Loucy (cell line): ENCODE measurements at regions not wholly inside any gene's neighbourhood (a gene's known extent, or its start where the extent isn't known, plus 50 kb on each side); places are given as distances from the start of the nearest gene placed in this dataset.
"Not testable (repeated sequence)": the region's sequence is repeated elsewhere in the genome, so short reads cannot be mapped to it uniquely, and the experiment has no call there.

ENCODE experiments used
- H2AFZ ChIP-seq: fragments of 200-600 bp; sonication (generic); 2 replicates; pipeline ENCODE4 v1.6.0; 2016; ENCODE audit warnings: antibody characterized with exemption, mild to moderate bottlenecking, low read length, moderate library complexity
- H3F3A ChIP-seq: fragments of 200-600 bp; 2 replicates; pipeline ENCODE4 v1.6.0; 2016; ENCODE audit warnings: antibody characterized with exemption, low read depth, mild to moderate bottlenecking
- H3K27me3 ChIP-seq: fragments of 200-600 bp; sonication (generic); 2 replicates; pipeline ENCODE4 v1.6.1; 2014; ENCODE audit warnings: low read length, mild to moderate bottlenecking; ENCODE audit not compliant: insufficient read depth, poor library complexity, severe bottlenecking
- H3K36me3 ChIP-seq: fragments of 200-600 bp; sonication (generic); 2 replicates; pipeline ENCODE4 v1.6.1; 2016; ENCODE audit warnings: low read length; ENCODE audit not compliant: insufficient read depth
- H3K4me1 ChIP-seq: fragments of 200-600 bp; sonication (generic); 2 replicates; pipeline ENCODE4 v1.5.1; 2014; ENCODE audit warnings: low read length, mild to moderate bottlenecking; ENCODE audit not compliant: insufficient read depth, poor library complexity, severe bottlenecking
- H3K4me2 ChIP-seq: fragments of 200-600 bp; sonication (generic); 2 replicates; pipeline ENCODE4 v1.6.0; 2014; ENCODE audit warnings: antibody characterized with exemption, low read length, low read depth, mild to moderate bottlenecking; ENCODE audit not compliant: poor library complexity, severe bottlenecking
- H3K4me3 ChIP-seq: fragments of 200-600 bp; sonication (generic); 2 replicates; pipeline ENCODE4 v1.5.1; 2014; ENCODE audit warnings: low read length, mild to moderate bottlenecking, mixed read lengths; ENCODE audit not compliant: poor library complexity, severe bottlenecking
- H3K79me2 ChIP-seq: fragments of 200-600 bp; sonication (generic); 2 replicates; pipeline ENCODE4 v1.6.1; 2014; ENCODE audit warnings: low read length; ENCODE audit not compliant: insufficient read depth
- H3K9ac ChIP-seq: fragments of 200-600 bp; sonication (generic); 2 replicates; pipeline ENCODE4 v1.6.0; 2014; ENCODE audit warnings: mild to moderate bottlenecking, low read depth, low read length, moderate library complexity; ENCODE audit not compliant: poor library complexity, severe bottlenecking
- H3K9me2 ChIP-seq: fragments of 200-600 bp; sonication (generic); replicated peaks from 2 replicates; pipeline ENCODE4 v1.6.1; 2016; ENCODE audit warnings: low read depth, low read length, mixed read lengths
- H3K9me3 ChIP-seq: fragments of 200-600 bp; sonication (generic); 2 replicates; pipeline ENCODE4 v1.6.1; 2014; ENCODE audit warnings: mild to moderate bottlenecking, antibody characterized with exemption, low read length, low read depth; ENCODE audit not compliant: insufficient read depth
- H4K20me1 ChIP-seq: fragments of 200-600 bp; sonication (generic); 2 replicates; pipeline ENCODE4 v1.6.0; 2014; ENCODE audit warnings: antibody characterized with exemption, low read length, mild to moderate bottlenecking; ENCODE audit not compliant: insufficient read depth, poor library complexity, severe bottlenecking
- EZH2phosphoT487 ChIP-seq: fragments of 200-600 bp; IDR thresholded peaks from 2 replicates; pipeline ENCODE4 v1.6.1; 2018; ENCODE audit warnings: antibody characterized with exemption, mild to moderate bottlenecking, moderate library complexity, borderline replicate concordance
- TF ChIP-seq, protein P1 (sequence below): fragments of 200-600 bp; sonication (generic); conservative IDR thresholded peaks from 2 replicates; pipeline ENCODE4 v1.5.1; 2014; ENCODE audit warnings: mild to moderate bottlenecking, antibody characterized with exemption, low read length

DNA sequence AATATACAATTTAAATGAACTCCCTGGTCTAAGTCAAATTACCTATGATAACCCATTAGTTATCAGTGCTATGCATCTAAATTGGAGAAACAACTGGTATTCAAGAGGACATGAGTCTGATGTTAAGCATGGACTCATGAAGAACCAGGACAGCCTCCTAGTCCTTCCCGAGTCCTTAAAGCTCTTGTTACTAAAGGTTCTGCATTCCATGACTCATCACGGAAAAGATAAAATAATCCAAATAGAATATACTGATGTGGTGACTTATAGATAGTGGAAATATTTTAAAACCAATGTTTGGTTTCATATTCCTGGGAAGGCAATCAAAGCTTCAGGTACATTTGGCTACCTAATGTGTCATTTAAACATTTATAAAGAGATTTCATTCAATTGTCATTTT, 117.2 kb upstream of the PMCH start:
- TF ChIP-seq EZH2phosphoT487, result no peak
- TF ChIP-seq, protein P1, sequence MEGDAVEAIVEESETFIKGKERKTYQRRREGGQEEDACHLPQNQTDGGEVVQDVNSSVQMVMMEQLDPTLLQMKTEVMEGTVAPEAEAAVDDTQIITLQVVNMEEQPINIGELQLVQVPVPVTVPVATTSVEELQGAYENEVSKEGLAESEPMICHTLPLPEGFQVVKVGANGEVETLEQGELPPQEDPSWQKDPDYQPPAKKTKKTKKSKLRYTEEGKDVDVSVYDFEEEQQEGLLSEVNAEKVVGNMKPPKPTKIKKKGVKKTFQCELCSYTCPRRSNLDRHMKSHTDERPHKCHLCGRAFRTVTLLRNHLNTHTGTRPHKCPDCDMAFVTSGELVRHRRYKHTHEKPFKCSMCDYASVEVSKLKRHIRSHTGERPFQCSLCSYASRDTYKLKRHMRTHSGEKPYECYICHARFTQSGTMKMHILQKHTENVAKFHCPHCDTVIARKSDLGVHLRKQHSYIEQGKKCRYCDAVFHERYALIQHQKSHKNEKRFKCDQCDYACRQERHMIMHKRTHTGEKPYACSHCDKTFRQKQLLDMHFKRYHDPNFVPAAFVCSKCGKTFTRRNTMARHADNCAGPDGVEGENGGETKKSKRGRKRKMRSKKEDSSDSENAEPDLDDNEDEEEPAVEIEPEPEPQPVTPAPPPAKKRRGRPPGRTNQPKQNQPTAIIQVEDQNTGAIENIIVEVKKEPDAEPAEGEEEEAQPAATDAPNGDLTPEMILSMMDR, result no peak
- H3K9me3 ChIP-seq, result no peaks in the 10 kb centered on the region

DNA sequence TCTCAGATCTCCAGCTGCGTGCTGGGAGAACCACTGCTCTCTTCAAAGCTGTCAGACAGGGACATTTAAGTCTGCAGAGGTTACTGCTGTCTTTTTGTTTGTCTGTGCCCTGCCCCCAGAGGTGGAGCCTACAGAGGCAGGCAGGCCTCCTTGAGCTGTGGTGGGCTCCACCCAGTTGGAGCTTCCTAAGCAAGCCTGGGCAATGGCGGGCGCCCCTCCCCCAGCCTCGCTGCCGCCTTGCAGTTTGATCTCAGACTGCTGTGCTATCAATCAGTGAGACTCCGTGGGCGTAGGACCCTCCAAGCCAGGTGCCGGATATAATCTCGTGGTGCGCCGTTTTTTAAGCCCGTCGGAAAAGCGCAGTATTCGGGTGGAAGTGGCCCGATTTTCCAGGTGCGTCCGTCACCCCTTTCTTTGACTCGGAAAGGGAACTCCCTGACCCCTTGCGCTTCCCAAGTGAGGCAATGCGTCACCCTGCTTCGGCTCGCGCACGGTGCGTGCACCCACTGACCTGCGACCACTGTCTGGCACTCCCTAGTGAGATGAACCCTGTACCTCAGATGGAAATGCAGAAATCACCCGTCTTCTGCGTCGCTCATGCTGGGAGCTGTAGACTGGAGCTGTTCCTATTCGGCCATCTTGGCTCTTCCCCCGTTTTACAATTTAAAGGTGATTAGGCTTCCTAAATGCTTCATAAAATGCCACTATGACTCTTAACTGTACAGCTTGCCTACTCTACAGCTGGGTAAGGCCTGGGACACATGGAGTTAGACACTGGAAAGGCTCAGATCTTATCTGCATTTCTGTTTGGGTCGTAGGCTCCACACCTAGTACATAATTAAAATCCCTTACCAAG, 115.7 kb upstream of the PMCH start:
- not testable (repeated sequence) for H3F3A ChIP-seq, H3K4me2 ChIP-seq, H3K9me3 ChIP-seq, H4K20me1 ChIP-seq, H3K27me3 ChIP-seq, H2AFZ ChIP-seq, H3K9me2 ChIP-seq, H3K4me1 ChIP-seq, H3K79me2 ChIP-seq, H3K4me3 ChIP-seq, H3K9ac ChIP-seq, H3K36me3 ChIP-seq

More for the DNA sequence above, 117.2 kb upstream of the PMCH start:
- H3K9me2 ChIP-seq, result no peaks in the 10 kb centered on the region
- H3K4me2 ChIP-seq, result no peak overlapping the region
- no peak overlapping the region for H3K9ac ChIP-seq
- no peaks in the 10 kb centered on the region for H3F3A ChIP-seq
- H3K36me3 ChIP-seq, result no peaks in the 10 kb centered on the region
- H4K20me1 ChIP-seq, result no peaks in the 10 kb centered on the region
- H3K4me3 ChIP-seq, result no peak overlapping the region
- H2AFZ ChIP-seq, result no peak overlapping the region
- H3K79me2 ChIP-seq, result no peaks in the 10 kb centered on the region
- no peaks in the 10 kb centered on the region for H3K4me1 ChIP-seq
- H3K27me3 ChIP-seq, result no peaks in the 10 kb centered on the region

DNA sequence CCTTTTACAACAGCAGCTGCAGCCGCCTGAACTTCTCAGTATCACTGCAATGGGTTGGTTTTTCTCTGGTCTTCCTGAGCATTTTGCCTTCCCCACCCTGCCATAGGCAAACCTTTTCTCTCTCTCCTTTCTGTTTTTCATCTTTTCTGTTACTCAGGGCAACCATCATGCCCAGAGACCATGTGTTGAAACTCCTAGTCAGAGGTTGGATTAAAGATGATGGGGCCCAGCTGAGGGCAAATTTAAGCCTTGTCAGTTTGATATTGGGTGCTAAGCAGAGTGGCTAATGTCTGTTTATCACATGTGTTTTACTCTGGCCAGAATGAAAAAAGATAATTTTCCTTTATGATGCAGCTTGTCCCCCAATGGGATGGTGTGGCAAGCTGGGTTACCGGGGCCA, 107.9 kb upstream of the PMCH start:
- Histone ChIP-seq H3K79me2 (no peaks in the 10 kb centered on the region), H3F3A (no peaks in the 10 kb centered on the region), H3K36me3 (no peaks in the 10 kb centered on the region), H3K4me1 (no peaks in the 10 kb centered on the region), H3K27me3 (no peaks in the 10 kb centered on the region), H3K9me3 (no peaks in the 10 kb centered on the region), H3K9ac (no peak overlapping the region), H4K20me1 (no peaks in the 10 kb centered on the region), H3K4me2 (no peak overlapping the region), H3K4me3 (no peak overlapping the region), H3K9me2 (no peaks in the 10 kb centered on the region), H2AFZ (no peak overlapping the region)
- TF ChIP-seq EZH2phosphoT487, result no peak
- TF ChIP-seq, protein P1, result no peak

DNA sequence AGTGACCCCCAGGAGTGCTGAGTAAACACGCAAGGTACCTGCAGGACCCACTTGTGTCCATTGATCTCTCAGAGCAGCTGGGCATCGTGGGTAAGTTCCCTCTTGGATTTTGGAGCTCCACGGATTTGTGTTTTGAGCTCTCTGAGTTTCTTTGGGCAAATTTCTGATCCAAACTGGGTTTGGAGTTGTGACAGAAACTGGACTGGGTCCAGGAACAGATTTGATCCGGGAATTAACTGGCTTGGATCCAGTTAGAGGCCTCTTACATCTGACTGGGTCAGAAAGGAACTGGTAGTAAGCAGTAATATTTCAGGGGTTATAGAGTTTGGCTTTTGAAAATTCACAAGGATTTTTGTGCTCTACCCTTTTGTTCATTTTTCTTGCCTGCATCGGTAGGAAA, 107.0 kb upstream of the PMCH start:
- H3K9ac ChIP-seq, H3K4me1 ChIP-seq, H3K9me2 ChIP-seq, H3F3A ChIP-seq, H3K27me3 ChIP-seq, H3K4me3 ChIP-seq, H2AFZ ChIP-seq, H4K20me1 ChIP-seq, H3K36me3 ChIP-seq, H3K9me3 ChIP-seq, H3K4me2 ChIP-seq, H3K79me2 ChIP-seq: not testable (repeated sequence)
